ENCODE measurements at regions not wholly inside any gene's neighbourhood (a gene's known extent, or its start where the extent isn't known, plus 50 kb on each side); places are given as distances from the start of the nearest gene placed in this dataset.

GRCh38 chr6:95143408-95144180 lies 433.7 kb upstream of the MANEA start:
- Histone ChIP-seq H3K4me1 (ENCODE audit: low read length) (no peaks in the 10 kb centered on the region), H3K4me2 (ENCODE audit: low read depth, low read length, poor library complexity, severe bottlenecking) (no peak overlapping the region), H2AFZ (ENCODE audit: low read length) (no peak overlapping the region), H3K79me2 (ENCODE audit: low read length) (no peaks in the 10 kb centered on the region), H3K36me3 (ENCODE audit: insufficient read depth, low read length) (no peaks in the 10 kb centered on the region), H4K20me1 (ENCODE audit: insufficient read depth, low read depth, low read length) (no peaks in the 10 kb centered on the region), H3K9me3 (ENCODE audit: low read length) (no peaks in the 10 kb centered on the region), H3K27ac (ENCODE audit: low read length) (no peak overlapping the region), H3K9me2 (replicated peaks; ENCODE audit: insufficient read depth, low read length) (no peaks in the 10 kb centered on the region), H3K27me3 (ENCODE audit: low read length) (no peaks in the 10 kb centered on the region), H3K9ac (ENCODE audit: low read length) (no peak overlapping the region), H3K4me3 (ENCODE audit: low read length) (no peak overlapping the region)
- no peak for DNase-seq

- no peaks in the 10 kb centered on the region for H3K9me3 ChIP-seq (ENCODE audit: low read length)
- H3K9ac ChIP-seq (ENCODE audit: low read length), result no peak overlapping the region
- no peak overlapping the region for H3K4me3 ChIP-seq (ENCODE audit: low read length)
- H3K27ac ChIP-seq (ENCODE audit: low read length), result no peak overlapping the region
- H4K20me1 ChIP-seq (ENCODE audit: insufficient read depth, low read depth, low read length), result no peaks in the 10 kb centered on the region
- H3K27me3 ChIP-seq (ENCODE audit: low read length), result no peaks in the 10 kb centered on the region
- H3K4me2 ChIP-seq (ENCODE audit: low read depth, low read length, poor library complexity, severe bottlenecking), result no peak overlapping the region
- no peaks in the 10 kb centered on the region for H3K36me3 ChIP-seq (ENCODE audit: insufficient read depth, low read length)
- H2AFZ ChIP-seq (ENCODE audit: low read length), result no peak overlapping the region
- no peak for DNase-seq
- H3K79me2 ChIP-seq (ENCODE audit: low read length), result no peaks in the 10 kb centered on the region
- no peaks in the 10 kb centered on the region for H3K9me2 ChIP-seq (replicated peaks; ENCODE audit: insufficient read depth, low read length)
- no peaks in the 10 kb centered on the region for H3K4me1 ChIP-seq (ENCODE audit: low read length)
Observed at GRCh38 chr6:95145457-95145856, 431.9 kb upstream of the MANEA start.

GRCh38 chr6:95159557-95159956 lies 417.8 kb upstream of the MANEA start:
- Histone ChIP-seq H2AFZ (ENCODE audit: low read length) (no peak overlapping the region), H3K27ac (ENCODE audit: low read length) (no peak overlapping the region), H3K4me2 (ENCODE audit: low read depth, low read length, poor library complexity, severe bottlenecking) (no peak overlapping the region), H3K36me3 (ENCODE audit: insufficient read depth, low read length) (no peaks in the 10 kb centered on the region), H3K4me1 (ENCODE audit: low read length) (no peaks in the 10 kb centered on the region; the same call in 1 of the 2 replicates), H3K79me2 (ENCODE audit: low read length) (no peaks in the 10 kb centered on the region), H3K4me3 (ENCODE audit: low read length) (no peak overlapping the region), H3K9me3 (ENCODE audit: low read length) (no peaks in the 10 kb centered on the region), H3K27me3 (ENCODE audit: low read length) (no peaks in the 10 kb centered on the region; the same call in 1 of the 2 replicates), H4K20me1 (ENCODE audit: insufficient read depth, low read depth, low read length) (no peaks in the 10 kb centered on the region), H3K9ac (ENCODE audit: low read length) (no peak overlapping the region), H3K9me2 (replicated peaks; ENCODE audit: insufficient read depth, low read length) (no peaks in the 10 kb centered on the region)
- DNase-seq, result no peak

GRCh38 chr6:95169775-95170174 lies 407.6 kb upstream of the MANEA start:
- Histone ChIP-seq H3K27me3 (ENCODE audit: low read length) (no peaks in the 10 kb centered on the region), H3K9me2 (replicated peaks; ENCODE audit: insufficient read depth, low read length) (no peaks in the 10 kb centered on the region), H3K4me2 (ENCODE audit: low read depth, low read length, poor library complexity, severe bottlenecking) (no peak overlapping the region), H3K79me2 (ENCODE audit: low read length) (no peaks in the 10 kb centered on the region), H3K4me3 (ENCODE audit: low read length) (no peak overlapping the region), H3K27ac (ENCODE audit: low read length) (no peak overlapping the region), H3K9ac (ENCODE audit: low read length) (no peak overlapping the region), H2AFZ (ENCODE audit: low read length) (no peak overlapping the region), H3K36me3 (ENCODE audit: insufficient read depth, low read length) (no peaks in the 10 kb centered on the region), H3K9me3 (ENCODE audit: low read length) (no peaks in the 10 kb centered on the region), H3K4me1 (ENCODE audit: low read length) (no peaks in the 10 kb centered on the region), H4K20me1 (ENCODE audit: insufficient read depth, low read depth, low read length) (no peaks in the 10 kb centered on the region)
- DNase-seq, result no peak

- no peak for DNase-seq
- Histone ChIP-seq H3K27me3 (ENCODE audit: low read length) (no peaks in the 10 kb centered on the region), H4K20me1 (ENCODE audit: insufficient read depth, low read depth, low read length) (no peaks in the 10 kb centered on the region), H3K4me2 (ENCODE audit: low read depth, low read length, poor library complexity, severe bottlenecking) (no peak overlapping the region), H2AFZ (ENCODE audit: low read length) (no peak overlapping the region), H3K27ac (ENCODE audit: low read length) (no peak overlapping the region), H3K4me3 (ENCODE audit: low read length) (no peak overlapping the region), H3K36me3 (ENCODE audit: insufficient read depth, low read length) (no peaks in the 10 kb centered on the region), H3K9ac (ENCODE audit: low read length) (no peak overlapping the region), H3K79me2 (ENCODE audit: low read length) (no peaks in the 10 kb centered on the region), H3K9me2 (replicated peaks; ENCODE audit: insufficient read depth, low read length) (no peaks in the 10 kb centered on the region; the same call in 1 of the 2 replicates), H3K4me1 (ENCODE audit: low read length) (peaks cover 6% of the 10 kb centered on the region), H3K9me3 (ENCODE audit: low read length) (no peaks in the 10 kb centered on the region)
Observed at GRCh38 chr6:95175927-95176675, 401.2 kb upstream of the MANEA start.

- H3K27me3 ChIP-seq (ENCODE audit: low read length), result no peaks in the 10 kb centered on the region
Observed at GRCh38 chr6:95185874-95186273, 391.5 kb upstream of the MANEA start.

GRCh38 chr6:95186710-95187109 lies 390.6 kb upstream of the MANEA start:
- Histone ChIP-seq H3K9ac (ENCODE audit: low read length) (no peak overlapping the region), H4K20me1 (ENCODE audit: insufficient read depth, low read depth, low read length) (no peaks in the 10 kb centered on the region), H3K36me3 (ENCODE audit: insufficient read depth, low read length) (no peaks in the 10 kb centered on the region), H3K4me2 (ENCODE audit: low read depth, low read length, poor library complexity, severe bottlenecking) (no peak overlapping the region), H3K27me3 (ENCODE audit: low read length) (no peaks in the 10 kb centered on the region), H3K79me2 (ENCODE audit: low read length) (no peaks in the 10 kb centered on the region), H3K9me3 (ENCODE audit: low read length) (no peaks in the 10 kb centered on the region), H2AFZ (ENCODE audit: low read length) (peak overlapping the region; percentile 56; the same call in 1 of the 2 replicates), H3K4me1 (ENCODE audit: low read length) (peaks cover 23% of the 10 kb centered on the region), H3K27ac (ENCODE audit: low read length) (no peak overlapping the region), H3K4me3 (ENCODE audit: low read length) (no peak overlapping the region), H3K9me2 (replicated peaks; ENCODE audit: insufficient read depth, low read length) (no peaks in the 10 kb centered on the region)
- no peak for DNase-seq

More at GRCh38 chr6:95185874-95186273, 391.5 kb upstream of the MANEA start:
- Histone ChIP-seq H2AFZ (ENCODE audit: low read length) (no peak overlapping the region), H3K9me3 (ENCODE audit: low read length) (no peaks in the 10 kb centered on the region), H3K27ac (ENCODE audit: low read length) (no peak overlapping the region), H3K79me2 (ENCODE audit: low read length) (no peaks in the 10 kb centered on the region), H3K9me2 (replicated peaks; ENCODE audit: insufficient read depth, low read length) (no peaks in the 10 kb centered on the region), H3K4me1 (ENCODE audit: low read length) (peaks cover 25% of the 10 kb centered on the region), H3K4me3 (ENCODE audit: low read length) (no peak overlapping the region), H3K4me2 (ENCODE audit: low read depth, low read length, poor library complexity, severe bottlenecking) (no peak overlapping the region), H3K9ac (ENCODE audit: low read length) (no peak overlapping the region), H3K36me3 (ENCODE audit: insufficient read depth, low read length) (no peaks in the 10 kb centered on the region), H4K20me1 (ENCODE audit: insufficient read depth, low read depth, low read length) (no peaks in the 10 kb centered on the region)
- peak; percentile 68 for DNase-seq

- Histone ChIP-seq H3K9me3 (ENCODE audit: low read length) (peaks cover 7% of the 10 kb centered on the region; the same call in 1 of the 2 replicates), H3K79me2 (ENCODE audit: low read length) (no peaks in the 10 kb centered on the region), H3K36me3 (ENCODE audit: insufficient read depth, low read length) (peaks cover 8% of the 10 kb centered on the region; the same call in 1 of the 2 replicates), H3K4me2 (ENCODE audit: low read depth, low read length, poor library complexity, severe bottlenecking) (no peak overlapping the region), H3K4me3 (ENCODE audit: low read length) (no peak overlapping the region), H4K20me1 (ENCODE audit: insufficient read depth, low read depth, low read length) (no peaks in the 10 kb centered on the region), H3K27me3 (ENCODE audit: low read length) (no peaks in the 10 kb centered on the region), H3K4me1 (ENCODE audit: low read length) (peaks cover 15% of the 10 kb centered on the region), H3K9ac (ENCODE audit: low read length) (no peak overlapping the region), H3K9me2 (replicated peaks; ENCODE audit: insufficient read depth, low read length) (no peaks in the 10 kb centered on the region), H3K27ac (ENCODE audit: low read length) (no peak overlapping the region), H2AFZ (ENCODE audit: low read length) (no peak overlapping the region)
- no peak for DNase-seq
Observed at GRCh38 chr6:95197590-95197989, 379.7 kb upstream of the MANEA start.

Data from Karpas-422 (cell line).